RPMI8226 (cell line): ENCODE measurements at regions not wholly inside any gene's neighbourhood (a gene's known extent, or its start where the extent isn't known, plus 50 kb on each side); places are given as distances from the start of the nearest gene placed in this dataset.
"Not testable (repeated sequence)": the region's sequence is repeated elsewhere in the genome, so short reads cannot be mapped to it uniquely, and the experiment has no call there.

ENCODE experiments used
- DNase-seq: peaks from one replicate; pipeline ENCODE4 v3.0.0-alpha.2; 2015

DNA sequence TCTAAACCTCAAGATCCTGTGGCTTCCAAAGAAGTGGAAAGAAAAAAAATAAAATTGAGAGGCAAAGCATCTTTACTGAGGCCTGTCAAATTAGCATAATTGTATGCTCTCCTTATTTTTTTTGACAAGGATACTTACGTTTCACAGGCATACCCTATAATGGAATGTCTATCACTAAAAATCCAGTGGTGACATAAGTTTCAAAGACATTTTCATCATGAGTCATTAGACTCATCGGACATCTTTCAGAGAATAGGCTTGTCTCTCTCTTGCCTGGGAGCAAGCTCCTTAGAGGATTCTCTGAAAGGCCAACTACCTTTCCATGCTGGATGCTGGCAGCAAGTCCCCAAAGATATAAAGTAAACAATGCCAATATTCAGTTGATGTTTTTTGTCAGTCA, 380.7 kb upstream of the STEAP1 start:
- DNase-seq: no peak

DNA sequence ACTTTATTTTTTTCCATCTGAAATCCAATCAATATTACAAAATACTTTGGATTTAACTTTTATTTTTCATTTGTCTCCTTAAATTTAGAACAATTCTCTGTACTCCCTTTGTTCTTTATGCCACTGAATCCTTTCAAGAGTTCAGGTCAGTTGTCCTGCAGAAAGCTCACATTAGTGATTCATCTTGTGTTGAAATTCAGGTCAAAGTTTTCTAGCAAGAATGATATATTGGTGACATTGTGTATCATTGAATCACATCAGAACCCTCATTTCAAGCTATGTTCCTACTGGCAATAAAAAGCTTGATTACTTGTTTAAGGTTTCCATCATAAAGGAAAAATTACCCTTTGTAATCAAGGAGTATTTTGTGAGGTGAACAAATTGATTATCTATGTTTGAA, 378.8 kb upstream of the STEAP1 start:
- no peak for DNase-seq

DNA sequence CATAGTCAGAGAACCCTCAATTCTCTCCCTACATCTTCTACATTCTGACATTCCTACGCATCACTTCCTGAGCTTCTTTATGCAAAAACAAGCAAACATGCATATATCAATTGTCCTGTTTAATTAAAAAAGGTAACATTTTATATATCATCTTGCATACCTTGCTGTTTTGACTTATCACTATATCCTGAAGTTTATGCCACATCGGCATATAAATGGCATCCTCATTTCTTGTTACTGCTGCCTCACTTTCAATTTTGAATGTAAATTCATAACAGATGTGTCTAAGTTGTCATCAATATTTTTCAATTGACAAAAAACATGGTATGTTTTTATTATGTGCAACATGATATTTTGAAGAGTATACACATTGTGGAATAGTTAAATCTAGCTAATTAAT, 377.3 kb upstream of the STEAP1 start:
- DNase-seq: no peak

DNA sequence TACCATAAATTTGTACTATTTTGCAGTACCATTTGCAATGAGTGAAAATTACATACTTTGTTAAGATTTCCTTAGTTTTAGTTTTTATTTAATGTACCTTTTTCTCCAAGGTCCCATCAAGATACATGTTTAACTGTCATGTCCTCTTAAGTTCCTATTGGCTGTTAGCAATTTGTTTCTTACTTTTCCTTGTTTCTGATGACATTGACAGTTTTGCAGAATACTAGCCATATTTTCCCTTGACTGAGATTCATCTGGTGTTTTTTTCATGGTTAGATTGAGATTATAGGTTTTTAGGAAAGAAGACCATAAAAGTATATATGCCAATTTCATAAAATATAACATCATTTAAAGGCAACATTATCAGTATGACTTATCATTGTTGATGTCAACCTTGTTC, 376.8 kb upstream of the STEAP1 start:
- no peak for DNase-seq

DNA sequence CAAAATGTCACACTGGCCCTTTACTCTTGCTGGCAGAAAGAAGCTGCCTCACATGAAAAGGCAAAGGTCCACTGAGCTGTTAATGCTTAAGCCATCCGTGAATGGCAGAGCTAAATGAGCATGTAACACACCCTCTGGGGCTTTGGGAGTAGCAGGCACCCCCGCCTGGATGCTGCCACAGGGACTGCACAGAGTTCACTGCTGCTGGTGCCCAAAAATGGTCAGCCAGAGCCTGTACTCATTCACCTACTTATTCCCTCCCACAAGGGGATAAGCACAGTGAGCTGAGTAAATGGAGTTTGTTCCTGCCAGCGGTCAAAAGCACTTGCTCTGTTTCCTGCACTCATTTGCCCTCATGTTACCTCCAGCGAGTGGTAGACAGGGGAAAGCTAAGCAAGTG, 374.0 kb upstream of the STEAP1 start:
- DNase-seq: no peak

DNA sequence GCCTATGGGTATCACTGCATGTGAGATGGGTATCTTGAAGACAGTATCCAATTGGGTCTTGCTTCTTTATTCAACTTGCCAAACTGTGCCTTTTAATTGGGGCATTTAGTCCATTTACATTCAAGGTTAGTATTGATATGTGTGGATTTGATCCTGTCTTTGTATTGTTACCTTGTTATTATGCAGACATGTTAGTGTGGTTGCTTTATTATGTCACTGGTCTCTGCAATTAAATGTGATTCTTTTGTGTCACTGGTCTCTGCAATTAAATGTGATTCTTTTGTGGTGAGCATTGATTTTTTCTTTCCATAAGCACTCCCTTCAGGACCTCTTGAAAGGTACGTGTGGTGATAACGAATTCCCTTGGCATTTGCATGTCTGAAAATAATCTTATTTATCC, 357.8 kb upstream of the STEAP1 start:
- no peak for DNase-seq

DNA sequence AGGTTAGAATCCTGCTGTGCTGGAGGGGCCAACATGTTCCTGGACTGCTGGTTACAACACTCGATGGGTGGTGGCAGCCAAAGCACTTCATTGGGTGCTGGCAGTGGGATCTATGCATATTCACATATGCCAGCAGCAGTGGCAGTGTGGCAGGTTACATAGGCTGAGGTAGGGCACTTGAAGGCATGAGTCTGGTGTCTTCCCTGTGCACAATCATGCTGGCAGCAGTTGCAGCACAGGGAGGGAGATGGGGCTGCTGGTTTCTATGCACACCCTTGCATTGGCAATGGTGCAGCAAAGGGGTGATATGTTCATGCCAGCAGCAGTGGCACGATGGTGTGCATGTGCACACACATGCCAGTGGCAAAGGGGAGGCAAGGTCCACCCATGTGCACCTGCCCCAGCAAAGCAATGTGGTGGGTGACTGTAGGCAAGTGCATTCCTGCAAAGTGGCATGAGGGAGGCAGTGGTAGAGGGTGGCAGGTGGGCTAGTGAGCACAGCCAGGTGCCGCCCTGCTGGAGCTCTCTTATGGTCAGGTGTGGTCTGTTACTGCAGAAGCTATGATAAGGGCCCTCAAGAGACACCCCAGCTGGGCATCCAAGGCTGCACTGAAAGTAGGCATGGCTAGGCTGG, 356.2 kb upstream of the STEAP1 start:
- DNase-seq: no peak

DNA sequence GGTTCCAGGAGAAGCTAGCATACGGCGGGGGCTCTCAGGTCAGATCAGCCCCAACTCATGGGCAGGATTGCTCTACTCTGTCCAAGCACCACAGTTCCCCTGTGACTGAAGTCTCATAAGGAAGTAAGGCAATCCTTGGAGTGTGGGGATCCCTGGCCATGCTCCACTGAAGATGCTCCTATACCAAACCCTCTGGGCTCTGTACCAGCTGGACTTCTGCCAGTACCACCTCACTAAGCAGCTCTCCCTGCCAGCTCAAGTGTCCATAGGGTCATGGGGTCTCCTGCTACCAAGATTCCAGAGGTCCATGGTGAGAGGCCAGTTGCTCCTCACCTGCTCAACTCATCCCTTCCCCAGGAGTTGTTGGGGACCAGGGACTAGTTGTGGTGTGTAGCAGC, 355.7 kb upstream of the STEAP1 start:
- no peak for DNase-seq

DNA sequence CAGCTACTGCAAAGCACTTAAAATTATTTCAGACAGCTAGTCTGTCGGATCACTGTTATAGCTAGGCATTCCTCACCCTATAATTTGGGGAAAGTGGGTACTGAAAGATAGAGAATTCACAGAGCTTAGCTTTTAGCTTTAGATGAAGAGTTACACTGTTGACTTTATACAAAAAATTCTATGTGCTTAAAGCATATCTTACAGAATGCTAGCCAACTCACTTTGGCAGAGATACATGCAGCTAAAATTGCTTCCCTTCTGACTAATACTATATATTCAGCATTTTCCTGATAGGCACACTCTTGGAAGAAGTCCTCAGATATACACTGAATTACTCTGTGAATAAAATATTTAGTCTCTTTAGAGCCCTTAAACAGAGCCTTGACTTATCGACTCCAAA, 353.5 kb upstream of the STEAP1 start:
- DNase-seq: no peak

DNA sequence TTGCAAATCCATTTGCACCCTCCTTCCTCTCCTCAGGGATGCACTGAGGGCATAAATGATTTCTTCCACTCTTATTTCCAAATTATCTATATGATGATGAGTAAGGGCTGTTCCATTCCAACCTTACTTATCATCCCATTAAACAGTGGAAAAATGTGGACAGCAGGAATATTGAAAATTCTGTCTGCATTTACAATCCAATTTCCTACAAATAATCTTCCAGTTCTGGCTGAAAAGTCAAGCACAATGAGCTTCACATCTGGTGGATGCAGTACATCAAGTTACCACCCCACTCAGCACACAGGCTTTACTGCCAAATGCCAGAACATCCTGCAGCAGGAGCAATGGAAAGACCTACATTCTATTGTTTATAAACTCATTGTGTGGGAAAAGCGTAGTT, 345.0 kb upstream of the STEAP1 start:
- no peak for DNase-seq

DNA sequence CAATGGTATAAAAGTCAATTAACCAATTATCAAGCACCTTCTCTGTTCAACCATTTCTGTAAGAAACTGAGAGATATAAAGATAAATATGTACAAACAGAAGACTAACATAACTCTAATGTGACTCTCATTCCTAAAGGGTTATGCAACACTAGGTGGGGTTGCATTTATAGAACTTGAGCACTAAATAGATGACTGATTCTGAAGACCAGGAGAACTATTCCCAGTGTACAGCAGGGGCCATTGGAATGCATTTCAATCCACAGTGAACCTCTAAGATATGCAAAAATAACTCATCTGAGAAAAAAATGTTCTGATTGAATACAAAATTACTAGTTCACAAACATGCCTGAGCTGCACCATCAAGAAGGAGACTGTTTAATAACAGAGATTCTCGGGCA, 341.2 kb upstream of the STEAP1 start:
- no peak for DNase-seq

DNA sequence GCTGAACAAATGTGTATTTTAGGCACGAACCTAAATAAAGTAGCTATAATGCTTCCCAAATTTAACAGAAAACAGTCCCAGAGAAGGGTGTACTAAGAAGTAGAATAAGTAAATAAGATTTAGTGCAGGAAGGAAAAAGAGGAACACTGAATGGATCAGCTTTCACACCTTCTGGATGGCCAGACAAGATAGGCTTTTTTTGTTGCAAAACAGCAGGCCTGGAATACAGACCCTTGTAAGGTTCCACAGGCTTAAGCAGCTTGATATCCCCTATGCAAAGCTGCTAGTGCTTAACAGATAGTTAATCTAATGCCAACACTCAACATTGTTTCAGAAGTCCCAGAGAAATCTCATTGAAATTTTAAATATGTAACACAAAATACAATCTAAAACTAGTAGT, 328.1 kb upstream of the STEAP1 start:
- no peak for DNase-seq

DNA sequence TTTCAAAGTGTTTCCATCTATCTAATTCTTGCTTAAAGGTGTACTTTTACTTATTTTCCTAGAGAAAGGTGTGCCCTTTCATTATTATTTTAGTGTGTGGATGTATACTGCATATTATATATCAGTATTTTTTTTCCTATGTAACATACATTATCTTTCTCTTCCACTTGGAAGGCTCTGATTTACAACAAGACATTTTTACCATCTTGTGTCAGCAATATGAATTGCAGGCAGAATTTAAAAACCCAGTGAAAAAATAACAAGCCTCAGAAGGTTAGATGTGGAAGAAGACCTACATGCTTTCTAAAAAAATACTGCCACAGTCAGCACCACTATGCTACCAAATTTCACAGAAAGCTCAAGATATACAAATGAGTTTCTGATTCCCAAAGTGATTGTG, 327.7 kb upstream of the STEAP1 start:
- no peak for DNase-seq

DNA sequence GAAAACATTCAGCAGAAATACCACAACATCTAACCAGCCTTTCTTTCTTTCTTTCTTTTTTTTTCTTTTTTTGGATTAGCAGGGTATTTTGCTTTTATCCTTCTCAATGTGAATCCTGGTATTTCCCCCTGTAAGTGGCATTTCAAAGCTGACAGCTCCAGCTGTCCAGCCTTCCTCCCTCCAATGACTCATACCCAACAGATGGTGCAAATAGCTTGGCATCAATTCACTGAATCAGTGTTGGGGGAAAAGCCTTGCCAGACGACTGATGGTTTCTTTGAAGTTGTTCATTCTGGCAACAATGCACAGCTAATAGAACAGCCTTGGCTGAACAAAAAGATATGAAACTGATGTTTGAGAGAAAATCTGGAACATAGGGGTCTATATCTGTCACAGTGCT, 316.8 kb upstream of the STEAP1 start:
- DNase-seq: peak; percentile 33

DNA sequence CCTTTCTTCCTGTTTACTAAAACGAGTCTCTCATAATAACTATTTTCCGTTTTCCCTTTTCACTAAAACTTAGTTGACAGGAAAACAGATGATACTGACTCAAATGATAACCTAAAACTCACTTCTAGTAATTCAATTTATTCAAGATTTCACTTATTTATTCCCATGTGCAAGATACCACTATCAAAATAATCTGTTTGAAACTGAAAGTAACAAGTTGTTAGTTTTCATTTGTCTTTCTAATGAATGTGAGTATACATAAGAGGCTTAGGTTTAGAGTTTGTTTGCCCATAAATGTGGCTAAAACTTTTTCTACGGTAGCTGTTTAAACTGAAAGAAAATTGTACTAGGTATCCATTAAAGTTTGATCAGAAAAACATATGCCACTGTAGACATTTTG, 314.9 kb upstream of the STEAP1 start:
- no peak for DNase-seq

DNA sequence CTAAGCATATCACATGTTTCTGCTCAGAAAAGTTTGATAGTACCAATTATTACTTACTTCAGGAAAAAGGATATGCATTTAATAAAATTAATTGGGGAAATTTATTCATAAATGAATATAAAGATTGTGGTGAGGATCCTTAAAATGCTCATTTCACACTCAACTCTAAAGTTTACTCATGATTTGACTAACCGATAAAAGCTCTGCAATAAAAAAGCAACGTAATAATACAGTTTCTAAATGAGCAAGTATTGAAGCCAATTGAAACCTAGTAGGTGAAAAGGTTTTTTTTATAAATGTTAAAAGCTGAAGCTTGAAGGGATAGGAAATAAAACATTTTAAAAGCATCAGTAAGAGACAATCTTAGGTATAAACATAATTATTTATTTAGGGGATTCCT, 308.3 kb upstream of the STEAP1 start:
- DNase-seq: no peak

DNA sequence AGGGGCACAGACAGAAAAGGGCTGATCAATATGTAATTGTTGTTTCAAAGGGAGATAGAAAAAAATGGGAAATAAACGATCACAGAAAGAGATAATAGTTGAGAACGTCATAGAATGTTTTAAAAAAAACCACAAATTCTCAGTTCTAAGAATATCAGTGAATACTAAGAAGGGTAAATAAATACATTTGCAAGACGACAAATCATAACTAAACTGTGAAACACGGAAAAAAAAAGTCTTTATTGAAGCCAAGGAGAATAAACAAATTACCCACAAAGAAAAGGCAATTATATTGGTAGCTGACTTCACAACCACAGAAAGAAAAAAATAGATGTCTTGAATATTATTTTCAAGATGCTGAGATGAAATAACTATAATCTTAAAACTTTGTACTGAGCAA, 305.2 kb upstream of the STEAP1 start:
- no peak for DNase-seq

DNA sequence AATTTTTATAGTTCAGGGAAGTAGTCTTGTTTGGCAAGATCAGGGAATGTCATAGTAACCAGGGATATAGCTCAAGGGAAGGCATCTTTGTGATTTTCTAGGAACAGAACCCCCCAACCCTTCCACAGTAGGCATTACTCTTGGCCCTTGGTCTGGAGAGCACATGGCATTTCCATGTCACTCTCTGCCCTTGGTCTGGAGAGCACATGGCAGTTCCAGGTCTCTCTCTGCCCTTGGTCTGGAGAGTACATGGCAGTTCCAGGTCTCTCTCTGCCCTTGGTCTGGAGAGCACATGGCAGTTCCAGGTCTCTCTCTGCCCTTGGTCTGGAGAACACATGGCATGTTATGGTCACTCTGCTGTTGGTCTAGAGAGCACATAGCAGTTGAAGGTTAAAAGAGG, 297.2 kb upstream of the STEAP1 start:
- not testable (repeated sequence) for DNase-seq

DNA sequence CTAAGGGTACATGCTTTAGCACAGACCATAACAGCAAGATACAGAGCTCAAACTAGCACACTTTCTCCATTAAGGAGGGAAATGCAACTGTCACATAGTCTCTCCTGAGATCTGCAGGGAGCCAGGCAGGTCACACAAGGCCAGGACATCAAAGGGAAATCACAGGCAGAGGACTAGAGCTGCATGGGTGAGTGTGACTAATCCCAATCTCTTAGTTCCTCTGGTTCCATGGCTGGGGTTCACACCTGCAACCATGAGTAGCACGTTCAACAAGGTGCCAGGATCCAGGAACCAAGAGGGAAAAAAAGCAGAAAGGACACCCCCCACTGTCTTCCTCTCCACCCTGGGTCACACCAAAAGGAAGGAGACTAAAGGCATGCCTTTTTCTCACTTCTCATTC, 296.5 kb upstream of the STEAP1 start:
- DNase-seq: no peak

DNA sequence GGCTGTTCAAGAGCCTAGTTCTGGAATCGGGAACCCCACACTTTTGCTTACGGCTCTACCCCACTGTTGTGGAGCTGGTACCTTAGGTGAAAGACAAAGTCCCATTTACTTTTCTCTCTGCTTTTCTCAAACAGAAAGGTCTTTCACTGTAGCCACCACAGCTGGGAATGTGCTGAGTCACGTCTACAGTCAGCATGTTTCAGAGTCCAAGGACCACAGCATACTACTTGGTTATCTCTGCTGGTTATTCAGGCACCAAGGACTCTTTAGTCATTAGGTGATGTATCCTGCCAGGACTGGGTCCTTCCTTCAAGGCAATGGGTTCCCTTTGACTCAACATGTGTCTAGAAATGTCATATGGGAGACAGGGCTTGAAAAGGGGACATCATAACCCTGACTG, 266.8 kb upstream of the STEAP1 start:
- DNase-seq: peak; percentile 52

DNA sequence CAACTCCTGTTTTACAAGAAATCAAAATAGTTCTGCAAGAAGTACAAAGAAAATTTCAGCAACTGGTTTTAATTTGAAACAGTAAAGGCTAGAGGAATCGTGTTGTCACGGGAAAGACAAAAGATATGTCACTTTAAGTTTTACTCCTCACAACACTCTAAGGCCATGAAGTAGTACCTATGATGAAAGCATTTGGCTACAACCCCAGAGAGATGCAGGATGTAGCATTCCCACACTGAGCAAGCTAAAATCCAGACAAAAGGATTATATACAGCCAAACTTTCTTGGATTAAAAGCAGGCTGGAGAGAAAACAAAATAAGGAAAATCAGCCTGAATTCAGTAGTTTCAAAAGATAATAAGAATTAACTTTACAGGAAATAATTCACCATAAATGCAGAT, 245.5 kb upstream of the STEAP1 start:
- no peak for DNase-seq

DNA sequence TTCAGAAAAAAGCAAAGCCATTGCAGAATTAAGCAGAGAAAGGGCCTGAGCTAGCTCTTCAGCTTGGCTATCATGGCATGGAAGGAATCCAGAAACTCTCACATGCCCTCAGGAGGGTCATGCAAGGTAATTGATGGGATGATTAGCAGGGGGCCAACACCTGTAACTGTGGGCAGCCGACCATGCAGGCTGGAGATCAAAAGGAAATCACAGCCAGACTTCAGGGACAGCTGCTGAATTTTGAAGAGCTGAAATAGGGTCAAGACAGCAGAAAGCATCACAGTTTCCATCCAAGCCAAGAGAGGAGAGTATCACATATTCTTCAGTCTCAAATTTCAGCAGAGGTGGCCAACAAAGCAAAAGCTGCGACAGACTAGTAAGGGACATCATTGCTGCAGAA, 239.6 kb upstream of the STEAP1 start:
- no peak for DNase-seq

DNA sequence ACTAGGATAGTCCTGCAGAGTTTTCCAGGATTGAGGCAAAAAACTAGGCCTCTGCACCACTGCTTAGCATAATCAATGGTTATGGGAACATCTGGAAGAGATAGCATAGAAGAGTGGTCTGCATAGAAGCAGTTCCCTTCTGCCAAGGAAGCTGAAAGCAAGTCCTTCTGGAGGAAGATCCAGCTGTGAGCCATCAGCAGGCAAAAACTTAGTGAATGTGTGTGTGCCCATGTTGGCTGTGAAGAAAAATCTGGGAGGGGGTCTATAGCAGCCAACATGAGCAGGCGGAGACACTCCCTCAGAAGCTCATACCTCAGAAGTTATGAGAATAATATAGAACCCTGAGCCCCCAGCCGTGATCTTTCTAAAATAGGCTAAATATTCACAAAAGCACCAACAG, 228.1 kb upstream of the STEAP1 start:
- DNase-seq: no peak

DNA sequence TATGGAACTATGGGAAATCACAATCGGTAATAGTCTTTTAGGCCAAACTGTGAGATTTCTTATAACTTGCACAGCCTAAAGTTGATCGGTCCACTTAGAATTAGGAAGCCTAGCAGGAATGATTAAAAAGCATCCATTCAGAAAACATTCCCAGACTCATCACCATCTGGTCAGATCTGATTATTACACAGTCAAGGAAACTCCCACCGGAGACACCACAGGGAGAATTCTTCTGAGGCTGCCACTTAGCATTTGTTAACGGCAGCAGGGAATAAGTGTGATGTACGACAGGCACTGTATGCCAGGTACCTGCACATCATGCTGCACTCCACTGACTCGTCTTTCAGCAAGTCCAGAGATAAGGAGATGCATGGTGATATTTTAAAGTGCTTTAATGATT, 227.6 kb upstream of the STEAP1 start:
- DNase-seq: no peak

DNA sequence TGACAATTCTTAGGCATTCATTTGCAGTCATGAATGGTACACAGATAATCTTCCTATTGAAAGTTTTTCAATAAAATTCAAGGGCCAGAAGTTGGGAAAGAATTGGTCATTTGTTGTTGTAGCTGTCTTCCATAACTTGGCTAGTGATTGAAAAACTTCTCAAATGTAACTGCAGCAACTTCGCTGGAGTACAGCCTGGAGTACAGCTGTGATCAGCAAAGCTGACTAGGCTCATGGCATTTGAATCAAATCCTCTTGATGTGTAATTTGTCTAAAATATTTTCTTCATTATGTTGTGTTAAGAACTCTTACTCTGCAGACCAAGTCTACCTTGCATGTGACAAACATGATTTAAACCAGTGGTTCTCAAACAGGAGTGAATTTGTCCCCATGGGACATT, 226.5 kb upstream of the STEAP1 start:
- DNase-seq: no peak

DNA sequence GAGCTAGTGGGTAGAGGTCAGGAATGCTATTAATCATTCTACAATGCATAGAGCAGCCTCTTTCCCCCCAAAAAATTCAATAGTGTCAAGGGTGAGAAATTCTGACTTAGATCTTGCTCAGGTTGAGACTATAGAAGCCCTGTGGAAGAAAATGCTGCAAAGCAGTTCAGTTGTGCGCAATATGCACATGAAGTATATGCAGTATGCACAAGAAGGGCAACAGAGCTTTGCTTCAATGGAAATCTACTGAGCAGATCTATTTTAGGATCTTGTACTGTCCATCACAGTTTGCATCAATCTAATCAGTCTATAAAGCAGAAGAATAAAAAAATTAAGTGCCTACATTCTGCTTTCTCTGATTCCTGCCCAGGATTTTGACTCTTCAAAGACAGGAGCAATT, 225.8 kb upstream of the STEAP1 start:
- DNase-seq: no peak
